ENCODE measurements at regions not wholly inside any gene's neighbourhood (a gene's known extent, or its start where the extent isn't known, plus 50 kb on each side); places are given as distances from the start of the nearest gene placed in this dataset.

- TF ChIP-seq CTCF (conservative IDR thresholded peaks at IDR 0.05) = no peak
- TF ChIP-seq EZH2 (IDR thresholded peaks at IDR 0.05; ENCODE audit: low read depth) = no peak
Measured at GRCh38 chr18:75581336-75582131, 154.0 kb upstream of the SMIM21 start.
